ENCODE measurements at regions not wholly inside any gene's neighbourhood (a gene's known extent, or its start where the extent isn't known, plus 50 kb on each side); places are given as distances from the start of the nearest gene placed in this dataset.

DNA sequence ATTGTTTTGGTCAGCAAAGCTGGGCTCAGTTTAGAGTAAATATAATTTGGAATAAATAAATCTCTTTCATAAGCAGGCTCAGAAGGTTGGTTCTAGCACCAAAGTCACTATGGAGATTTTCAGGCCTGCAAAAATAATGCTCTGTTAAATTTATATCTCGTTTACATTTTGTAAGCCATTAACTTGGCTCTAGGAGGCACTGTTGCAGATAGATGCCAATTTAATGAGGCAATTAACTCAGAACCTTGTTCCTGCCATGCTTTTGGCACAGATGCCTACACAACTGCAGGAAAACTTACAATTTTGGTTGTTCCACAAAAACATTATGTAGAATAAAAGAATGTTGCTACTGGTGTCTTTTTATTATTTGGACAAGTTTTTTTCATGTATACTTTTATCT lies 428.1 kb downstream of the FLRT2 start:
- TF ChIP-seq CTCF (IDR thresholded peaks at IDR 0.05) (no peak), POLR2A (IDR thresholded peaks at IDR 0.05) (no peak)

All from body of pancreas (tissue), 4 donors.